Stimulated activated naive CD4-positive, alpha-beta T cell (primary cell): ENCODE measurements at regions not wholly inside any gene's neighbourhood (a gene's known extent, or its start where the extent isn't known, plus 50 kb on each side); places are given as distances from the start of the nearest gene placed in this dataset.

Experiments used
- DNase-seq, 6 experiments: peaks; one replicate each; lab custom pipeline; 2025; lab: John Stamatoyannopoulos, UW

DNA sequence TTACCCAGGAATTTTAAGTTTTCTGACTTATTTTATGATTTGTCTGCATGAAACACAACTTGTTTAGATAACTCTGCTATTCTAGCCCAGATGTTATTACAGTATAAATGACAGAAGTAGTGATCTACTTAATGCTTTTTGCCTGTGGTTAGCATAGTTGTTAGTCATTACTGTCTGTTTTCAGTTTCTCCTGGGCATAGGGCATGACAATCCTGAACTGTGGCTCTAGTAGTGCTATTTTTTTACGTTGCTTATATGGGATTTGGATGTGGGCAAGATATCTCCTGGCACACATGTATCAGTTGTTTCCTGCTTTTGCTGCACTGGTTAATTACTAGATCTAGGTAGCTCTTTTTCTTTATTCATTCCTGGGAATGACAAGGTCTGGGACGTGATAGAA, 1005.8 kb downstream of the PCDH18 start:
- DNase-seq, result no peak

DNA sequence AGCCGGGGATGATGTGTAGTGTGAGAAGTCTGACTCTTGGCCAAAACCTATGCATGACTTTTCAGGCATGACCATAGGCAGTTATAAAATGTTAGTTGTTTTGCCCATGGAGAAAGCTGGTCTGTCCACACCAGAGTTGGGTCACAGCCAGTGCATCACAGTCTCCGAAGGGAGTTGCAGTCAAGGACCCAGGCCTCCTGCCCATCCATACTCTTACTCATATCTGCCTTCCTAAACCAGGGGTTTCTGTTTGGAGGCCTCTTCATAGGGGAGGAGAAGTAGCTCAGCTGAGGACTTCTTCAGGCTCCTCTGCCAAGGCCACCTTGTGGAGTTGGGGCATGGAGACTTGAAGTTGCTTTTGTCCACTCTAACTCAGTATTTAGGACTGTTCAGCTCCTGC, 1008.3 kb downstream of the PCDH18 start:
- DNase-seq, result no peak

DNA sequence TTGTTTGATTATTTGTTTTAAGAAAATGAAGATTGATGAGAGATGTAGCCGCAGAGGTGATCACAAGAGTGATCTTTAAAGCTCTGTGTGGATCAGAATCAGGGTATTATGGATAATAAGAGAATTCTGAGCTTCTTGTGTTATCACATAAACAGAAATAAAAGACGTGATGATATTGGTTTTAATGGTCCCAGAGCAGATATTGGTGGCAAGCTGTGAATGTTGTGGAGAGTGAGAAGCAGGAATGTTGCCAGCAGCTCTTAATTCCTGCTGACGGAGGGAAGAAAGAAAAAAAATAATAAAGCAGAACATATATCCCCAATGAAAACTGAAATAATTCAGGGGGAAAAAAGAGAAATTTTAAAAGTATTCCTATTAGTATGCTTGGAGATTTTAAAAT, 1015.9 kb downstream of the PCDH18 start:
- no peak for DNase-seq

DNA sequence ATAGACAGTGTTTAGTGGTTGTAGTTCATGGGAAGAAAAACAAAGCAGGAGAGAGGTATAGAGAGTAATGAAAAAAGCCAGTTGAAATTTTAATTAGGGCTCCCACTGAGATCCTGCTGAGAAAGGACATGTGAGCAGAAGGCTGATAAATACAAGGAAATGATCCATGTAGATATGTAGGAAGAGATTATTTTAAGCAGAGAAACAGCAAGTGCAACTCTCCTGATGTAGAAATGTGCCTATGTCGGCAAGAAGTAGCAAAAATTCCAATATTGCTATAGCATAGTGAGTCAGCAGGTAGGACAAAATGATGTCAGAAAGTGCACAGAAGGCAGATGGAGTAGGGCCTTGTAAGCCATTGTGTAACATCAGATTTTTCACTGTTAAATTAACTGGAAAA, 1027.3 kb downstream of the PCDH18 start:
- DNase-seq, result no peak

DNA sequence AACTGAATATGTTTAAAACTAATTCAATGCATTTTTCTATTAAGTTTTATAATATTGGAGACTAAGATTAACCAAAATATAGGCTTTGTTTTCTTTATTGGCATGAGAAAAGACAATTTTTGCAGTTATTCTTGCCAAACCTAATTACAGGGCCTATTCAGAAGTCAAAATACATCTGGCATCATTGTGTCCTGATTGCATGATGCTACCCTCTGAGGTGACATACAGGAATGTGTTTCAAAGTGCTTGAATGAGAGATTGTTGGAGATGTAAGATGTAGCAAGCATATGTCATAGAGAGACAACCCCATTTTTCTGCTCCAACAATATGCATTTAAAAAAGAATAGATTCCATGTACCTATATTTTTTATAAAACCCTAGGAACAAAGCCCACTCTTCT, 1036.4 kb downstream of the PCDH18 start:
- DNase-seq, result no peak

DNA sequence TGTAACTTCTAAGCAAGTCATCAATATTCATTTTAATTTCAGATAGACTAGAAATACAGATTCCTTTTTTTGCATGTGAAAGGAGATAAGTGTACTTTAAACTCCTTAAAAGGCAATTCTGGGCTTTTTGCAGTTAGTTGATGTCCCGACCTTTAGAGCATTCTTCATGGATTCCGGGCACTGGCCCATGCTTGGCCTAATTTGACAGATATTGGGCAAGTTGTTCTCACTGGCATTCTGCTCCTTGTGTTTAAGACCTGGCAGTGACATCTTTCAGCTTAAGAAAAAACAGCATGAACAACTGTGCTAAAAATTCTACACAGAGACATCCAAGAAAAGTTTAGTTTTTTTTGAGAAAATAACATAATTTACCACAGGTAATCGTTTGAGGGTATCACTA, 1037.2 kb downstream of the PCDH18 start:
- no peak for DNase-seq

DNA sequence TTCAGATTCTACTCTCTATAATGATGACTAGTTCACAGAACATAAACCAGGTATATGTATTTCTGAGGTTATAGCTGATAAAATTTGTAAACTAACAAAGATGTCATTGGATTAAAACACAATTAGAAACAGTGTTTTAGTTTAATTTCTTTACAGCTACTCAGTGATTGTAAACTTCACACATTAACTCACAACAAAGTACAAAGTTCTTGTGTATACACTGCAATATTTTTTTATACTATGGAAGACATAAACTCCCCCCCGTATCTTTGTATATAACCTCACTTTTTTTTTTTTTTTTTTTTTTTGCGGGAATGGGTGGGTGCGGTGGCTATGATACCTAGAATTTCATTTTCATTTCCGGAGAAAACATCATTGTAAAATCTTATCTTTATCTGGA, 1043.2 kb downstream of the PCDH18 start:
- DNase-seq, result no peak

DNA sequence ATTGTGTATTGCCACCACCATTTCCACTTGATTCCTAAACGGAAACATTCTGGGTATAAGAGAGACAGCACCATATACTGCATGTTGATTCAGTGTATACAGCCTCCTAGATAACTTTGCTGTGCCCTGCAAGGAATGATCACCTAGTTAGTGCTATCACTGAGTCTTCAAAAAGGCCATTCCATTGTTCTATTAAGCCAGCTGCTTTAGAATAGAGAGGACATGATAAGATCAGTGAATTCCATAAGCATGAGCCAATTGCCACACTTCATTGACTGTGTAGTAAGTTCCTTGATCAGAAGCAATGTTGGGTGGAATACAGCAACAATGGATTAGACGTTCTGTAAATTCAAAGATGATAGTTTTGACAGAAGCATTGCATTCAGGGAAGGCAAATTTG, 1047.3 kb downstream of the PCDH18 start:
- DNase-seq, result no peak

DNA sequence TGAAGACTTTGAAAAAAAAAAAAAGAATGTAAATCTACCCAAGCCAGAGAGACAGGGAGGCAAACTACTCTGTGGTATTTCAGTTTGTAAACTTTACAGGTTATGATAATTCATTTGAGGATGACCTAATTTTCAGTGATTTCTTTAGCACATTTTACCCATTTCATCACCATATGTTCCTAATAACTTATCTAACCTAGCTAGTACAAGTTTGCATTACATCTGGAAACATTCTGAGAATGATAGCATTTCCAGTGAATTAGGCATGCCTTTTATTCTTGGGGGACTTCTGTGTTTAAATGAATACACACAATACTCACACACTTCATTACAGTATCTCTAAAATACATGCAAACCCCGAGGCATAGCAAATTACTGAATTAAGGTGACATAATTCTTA, 1055.5 kb downstream of the PCDH18 start:
- no peak for DNase-seq

DNA sequence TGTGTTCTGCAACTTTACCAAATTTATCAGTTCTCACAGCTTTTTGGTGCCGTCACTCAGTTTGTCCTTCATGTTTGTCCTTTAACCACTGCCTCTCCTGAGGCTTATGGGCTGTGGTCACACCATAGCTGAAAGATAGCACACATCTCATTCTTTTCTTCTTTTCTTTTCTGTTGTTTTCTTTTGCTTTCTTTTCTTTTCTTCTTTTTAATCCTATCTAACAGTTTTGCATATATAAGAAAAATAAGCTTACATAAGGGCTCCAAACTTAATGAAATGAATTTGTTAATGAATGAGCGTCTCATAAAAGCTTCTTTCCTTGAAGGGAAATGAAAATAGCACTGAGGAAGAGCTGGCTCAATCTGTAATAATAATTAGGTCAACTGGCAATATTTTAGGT, 1061.2 kb downstream of the PCDH18 start:
- DNase-seq, result no peak

DNA sequence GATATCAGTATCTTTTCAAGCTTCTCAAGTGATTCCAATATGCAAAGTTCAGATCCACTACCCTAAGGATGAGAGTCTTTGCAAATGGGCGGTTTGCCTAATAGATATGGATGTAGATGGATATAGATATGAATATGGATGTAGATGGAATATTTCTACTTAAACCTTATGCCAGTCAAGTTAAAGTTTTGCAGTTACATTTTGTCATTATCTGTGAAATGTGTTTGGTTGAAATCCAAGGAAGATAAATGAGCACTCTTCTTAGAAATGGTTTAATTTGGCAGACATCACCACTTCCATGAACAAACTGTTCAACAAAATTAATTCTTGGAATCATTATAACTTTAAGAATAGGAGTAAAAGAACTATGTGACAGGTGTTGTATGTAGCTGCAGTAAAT, 1066.6 kb downstream of the PCDH18 start:
- DNase-seq, result no peak

DNA sequence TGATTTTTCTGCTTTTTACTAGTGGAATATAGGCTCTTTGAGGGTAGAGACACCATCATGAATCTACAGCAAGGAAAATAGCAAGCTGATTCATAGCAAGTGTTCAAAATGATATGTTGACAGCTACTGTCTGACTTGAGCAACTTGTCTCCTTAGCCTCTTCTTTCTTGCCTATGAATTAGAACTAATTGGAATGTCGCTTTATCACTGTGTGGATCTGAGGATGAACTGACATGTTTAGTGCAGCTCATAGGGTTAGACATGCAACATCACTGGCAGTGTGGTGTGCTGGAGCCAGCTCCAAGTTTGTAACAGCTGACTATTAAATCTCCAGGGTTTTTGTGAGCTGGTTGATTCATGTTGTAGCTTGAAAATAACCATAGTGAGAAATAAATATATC, 1068.4 kb downstream of the PCDH18 start:
- no peak for DNase-seq

DNA sequence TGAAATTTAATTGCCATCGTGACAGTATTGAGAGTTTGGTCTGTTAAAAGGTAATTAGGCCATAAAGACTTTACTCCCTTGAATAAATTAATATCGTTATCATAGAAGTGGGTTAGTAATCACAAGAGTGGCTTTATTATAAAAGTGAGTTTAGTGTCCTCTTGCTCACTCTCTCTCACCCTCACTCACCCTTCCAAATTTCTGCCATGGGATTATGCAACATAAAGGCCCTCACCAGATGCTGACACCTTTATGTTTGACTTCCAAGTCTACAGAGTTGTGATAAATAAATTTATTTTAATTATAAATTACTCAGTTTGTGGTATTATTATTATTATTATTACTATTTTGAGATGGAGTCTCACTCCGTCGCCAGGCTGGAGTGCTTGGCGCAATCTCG, 1070.8 kb downstream of the PCDH18 start:
- no peak for DNase-seq

DNA sequence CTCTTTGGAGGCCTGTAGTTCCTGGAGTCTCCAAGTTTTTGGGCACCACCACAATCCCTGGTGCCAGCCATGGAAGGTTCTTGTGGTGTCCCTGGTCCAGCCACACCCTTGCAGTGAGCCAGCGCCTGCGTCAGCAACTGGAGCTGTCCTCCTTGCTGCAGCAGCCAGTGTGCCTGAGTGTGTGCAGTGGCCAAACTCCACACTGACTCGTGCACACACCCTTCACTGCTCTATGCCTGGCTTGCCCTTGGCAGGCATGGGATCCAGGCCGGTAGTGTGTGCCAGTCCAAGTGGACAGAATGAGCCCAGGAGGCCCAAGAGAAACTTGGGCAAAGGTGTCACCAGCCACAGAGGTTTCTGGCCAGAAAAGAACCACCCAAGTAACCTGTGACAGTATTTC, 1074.0 kb downstream of the PCDH18 start:
- DNase-seq, result no peak

DNA sequence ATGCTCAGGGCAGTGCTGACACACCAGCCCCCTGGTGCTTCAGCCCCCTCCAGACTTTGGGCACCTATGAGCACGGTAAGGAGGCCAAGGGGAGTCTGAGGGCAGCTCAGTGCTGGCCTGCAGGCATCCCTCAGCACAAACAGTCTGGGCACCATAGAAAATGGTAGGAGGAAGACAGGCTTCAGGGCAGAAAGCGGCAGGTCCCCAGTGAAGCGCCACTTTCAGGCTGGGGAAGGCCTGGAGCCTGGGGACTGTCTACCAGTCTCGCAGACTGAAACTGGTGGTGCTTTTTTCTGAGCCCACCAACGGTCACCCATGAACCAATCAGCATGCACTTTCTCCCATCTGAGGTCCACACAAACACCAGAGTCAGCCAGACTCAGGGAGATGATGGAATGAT, 1074.7 kb downstream of the PCDH18 start:
- no peak for DNase-seq

DNA sequence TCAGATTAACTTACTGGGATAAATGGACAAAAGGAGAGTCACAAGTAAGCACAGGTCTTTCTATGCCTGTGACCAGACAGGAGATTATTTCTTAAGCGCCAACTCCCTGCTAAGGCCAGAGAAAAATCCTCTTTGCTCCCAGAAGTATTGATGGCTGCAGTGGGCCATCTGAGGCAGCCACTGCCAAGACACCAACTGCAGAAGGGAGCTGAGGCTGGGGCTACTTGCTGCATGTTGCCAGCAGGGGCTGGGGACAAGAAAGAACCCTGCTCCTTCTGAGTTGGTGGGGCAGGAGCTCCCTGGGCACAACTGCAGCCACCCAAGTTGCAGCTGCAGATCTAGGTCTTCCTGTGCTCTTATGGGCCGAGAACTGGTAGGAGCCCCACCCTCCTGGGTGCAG, 1075.3 kb downstream of the PCDH18 start:
- no peak for DNase-seq

DNA sequence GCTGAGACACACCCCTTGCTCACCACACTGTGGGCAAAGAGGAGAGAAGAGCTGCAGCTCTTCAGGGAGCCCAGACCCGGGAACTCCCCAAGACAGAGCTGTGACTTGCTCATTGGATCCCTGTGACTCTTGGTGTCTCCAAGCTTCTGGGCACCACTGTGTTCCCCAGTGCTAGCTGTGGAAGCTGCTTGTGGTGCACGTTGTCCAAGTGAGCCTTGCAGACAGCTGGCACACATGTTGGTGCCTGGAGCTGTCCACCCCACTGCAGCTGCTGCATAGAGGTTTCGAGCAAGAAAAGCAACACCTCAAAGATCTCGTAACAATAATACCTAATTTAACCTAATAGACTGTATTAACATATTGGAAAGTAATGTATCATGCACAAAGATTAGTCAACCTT, 1089.3 kb downstream of the PCDH18 start:
- no peak for DNase-seq

DNA sequence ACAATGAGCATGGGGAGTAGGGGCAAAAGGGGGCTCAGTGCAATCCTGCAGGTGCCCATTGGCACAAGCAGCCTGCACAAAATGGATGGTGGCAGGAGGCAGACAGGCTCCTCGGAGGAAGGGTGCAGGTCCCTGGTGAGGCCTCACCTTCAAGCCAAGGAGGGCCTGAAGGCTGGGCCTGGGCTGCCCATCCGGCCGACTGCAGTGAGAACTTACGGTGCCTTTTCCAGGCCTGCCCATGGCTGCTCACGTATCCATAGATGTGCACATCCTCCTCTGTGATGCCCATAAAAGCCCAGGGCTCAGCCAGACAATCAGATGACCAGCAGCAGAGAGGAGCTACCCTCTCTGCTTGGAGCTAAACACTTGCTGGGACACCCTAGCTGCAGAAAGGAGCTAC, 1089.8 kb downstream of the PCDH18 start:
- no peak for DNase-seq

DNA sequence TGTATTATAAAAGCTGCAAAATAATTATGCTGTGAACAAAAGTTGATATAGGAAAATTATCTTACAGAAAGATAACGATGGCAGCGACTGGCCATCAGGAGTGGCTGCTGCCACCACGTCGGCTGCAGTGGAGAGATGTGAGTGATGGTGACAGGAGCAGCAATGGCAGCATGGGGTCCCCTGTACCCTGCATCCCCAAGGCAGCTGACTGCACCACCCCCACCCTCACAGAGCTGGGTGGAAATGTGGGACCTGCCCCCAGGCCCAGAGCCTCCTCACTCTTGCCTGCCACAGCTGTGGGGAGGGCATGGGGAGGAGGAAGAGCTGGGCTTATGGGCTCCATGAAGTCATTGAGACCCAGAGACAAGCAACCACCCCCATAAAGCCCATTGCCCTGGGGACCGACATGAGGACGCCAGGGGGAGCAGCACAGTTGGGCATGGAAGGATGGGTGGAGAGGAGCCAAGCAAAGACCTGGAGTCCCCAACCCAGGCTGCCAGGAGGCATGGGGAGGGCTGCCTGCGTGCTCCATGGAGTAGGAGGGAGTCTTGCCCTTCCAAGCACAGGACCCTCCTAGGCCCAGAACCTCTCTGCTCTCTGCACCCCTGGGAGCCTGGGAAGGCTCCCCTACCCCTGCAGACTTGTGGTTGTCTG, 1090.5 kb downstream of the PCDH18 start:
- no peak for DNase-seq

DNA sequence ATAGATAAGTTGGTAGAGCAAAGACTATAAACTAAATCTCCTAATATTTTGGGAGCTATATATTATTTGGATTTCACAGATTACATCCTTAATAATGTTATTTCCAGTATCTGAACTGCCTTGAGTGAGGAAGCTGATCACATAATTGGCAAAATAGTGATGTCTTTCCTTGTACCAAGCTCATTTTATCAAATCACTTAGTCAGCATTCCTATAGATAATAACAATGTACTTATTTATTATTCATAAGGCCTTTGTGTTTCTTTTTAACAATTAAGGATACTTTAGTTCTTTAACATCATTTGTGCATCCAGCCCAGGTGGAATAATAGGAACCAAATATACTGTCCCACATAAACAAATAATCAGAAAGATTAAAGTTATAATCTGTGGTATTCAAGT, 1093.6 kb downstream of the PCDH18 start:
- DNase-seq, result no peak

DNA sequence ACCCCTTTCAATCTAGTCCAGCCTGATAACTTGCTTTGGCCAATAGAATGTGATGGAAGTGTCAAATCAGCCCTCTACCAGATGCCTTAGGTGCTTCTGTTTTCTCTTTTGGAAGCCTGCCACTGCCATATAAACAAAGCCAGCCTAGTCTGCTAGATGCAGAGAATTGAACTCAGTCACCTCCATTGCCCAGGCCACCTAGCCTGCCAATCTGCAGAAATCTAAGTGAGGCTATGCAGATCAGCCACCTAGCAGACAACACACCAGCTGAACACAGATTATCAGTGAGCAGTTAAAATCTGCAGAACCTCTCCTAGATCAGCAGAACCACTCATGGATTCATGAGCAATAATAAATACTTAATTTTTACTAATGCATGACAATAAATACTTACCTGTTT, 1108.2 kb downstream of the PCDH18 start:
- DNase-seq, result no peak

DNA sequence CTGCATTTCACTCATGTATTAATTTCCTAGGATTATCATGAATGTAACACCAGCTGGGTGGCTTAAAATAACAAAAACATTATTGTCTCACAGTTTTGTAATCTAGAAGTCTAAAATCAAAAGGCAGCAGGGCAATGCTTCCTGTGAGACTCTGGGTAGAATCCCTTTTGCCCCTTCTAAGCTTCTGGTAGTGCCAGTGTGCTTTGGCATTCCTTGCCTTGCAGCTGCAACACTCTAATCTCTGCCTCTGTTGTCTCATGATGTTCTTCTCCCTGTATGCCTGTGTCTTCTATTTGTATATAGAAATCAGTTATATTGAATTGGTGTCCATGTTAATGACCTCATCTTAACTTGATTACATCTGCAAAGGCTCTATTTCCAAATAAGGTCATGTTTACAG, 1117.3 kb downstream of the PCDH18 start:
- no peak for DNase-seq

DNA sequence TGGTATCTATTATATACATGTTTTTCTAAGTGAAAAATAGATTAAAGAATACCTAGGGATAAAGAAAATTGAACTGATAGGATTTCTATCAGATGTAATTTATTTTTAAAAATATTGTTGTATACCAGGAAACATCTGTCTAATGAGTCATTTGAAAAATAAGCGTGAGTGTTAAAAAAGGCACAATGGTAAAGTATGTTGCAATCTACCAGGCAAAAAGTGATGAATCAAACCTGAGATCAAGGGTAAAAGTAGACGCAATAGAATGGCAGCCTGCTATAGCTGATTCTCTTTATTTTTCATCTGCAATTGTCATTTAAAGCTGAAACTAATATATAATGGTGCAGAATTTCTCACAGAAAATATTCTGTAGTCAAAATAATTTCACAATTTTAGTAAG, 1119.6 kb downstream of the PCDH18 start:
- no peak for DNase-seq

DNA sequence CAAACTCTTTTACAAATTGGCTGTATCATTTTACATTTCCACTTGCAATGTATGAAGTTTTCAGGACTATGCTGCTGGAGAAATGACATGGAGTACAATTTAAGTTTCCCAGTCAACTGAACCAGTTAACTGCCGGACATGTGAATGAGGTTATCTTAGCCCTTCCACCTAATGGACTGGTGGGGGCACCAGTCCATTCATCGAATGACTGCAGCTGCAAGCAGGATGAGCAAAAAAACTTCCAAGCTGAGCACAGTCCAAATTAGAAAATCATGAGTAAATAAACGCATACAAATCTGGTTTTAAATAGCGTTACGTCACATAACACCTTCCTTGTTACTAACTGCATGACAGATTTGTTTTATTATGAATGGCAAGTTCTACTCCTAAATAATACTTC, 1131.5 kb downstream of the PCDH18 start:
- no peak for DNase-seq

DNA sequence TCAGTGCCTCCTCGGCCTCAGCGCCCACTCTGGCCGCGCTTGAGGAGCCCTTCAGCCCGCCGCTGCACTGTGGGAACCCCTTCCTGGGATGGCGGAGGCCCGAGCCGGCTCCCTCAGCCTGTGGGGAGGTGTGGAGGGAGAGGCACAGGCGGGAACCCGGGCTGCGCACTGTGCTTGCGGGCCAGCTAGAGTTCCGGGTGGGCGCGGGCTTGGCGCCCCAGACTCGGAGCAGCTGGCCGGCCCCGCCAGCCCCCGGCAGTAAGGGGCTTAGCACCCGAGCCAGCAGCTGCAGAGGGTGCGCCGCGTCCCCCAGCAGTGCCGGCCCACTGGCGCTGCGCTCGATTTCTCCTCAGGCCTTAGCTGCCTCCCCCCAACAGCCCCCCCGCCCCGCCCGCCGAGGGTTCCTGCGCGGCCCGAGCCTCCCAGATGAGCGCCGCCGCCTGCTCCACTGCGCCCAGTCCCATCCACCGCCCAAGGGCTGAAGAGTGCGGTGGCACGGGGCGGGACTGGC, 1137.0 kb downstream of the PCDH18 start:
- no peak for DNase-seq
